ENCODE measurements at regions not wholly inside any gene's neighbourhood (a gene's known extent, or its start where the extent isn't known, plus 50 kb on each side); places are given as distances from the start of the nearest gene placed in this dataset.

- H3K4me1 Mint-ChIP-seq: peaks cover 4% of the 10 kb centered on the region
- no peak for ATAC-seq
- H3K9me3 Mint-ChIP-seq (ENCODE audit: low read depth): no peaks in the 10 kb centered on the region
- H3K27ac Mint-ChIP-seq: no peak overlapping the region
- DNase-seq: no peak
- intact Hi-C loops (cut with DNase I, micrococcal nuclease): no loop called here
- no peaks in the 10 kb centered on the region for H3K36me3 Mint-ChIP-seq (ENCODE audit: low read depth)
- CTCF ChIA-PET: interaction anchor here (1.3 to 3.3 kb wide), 3 partner anchors 9 to 15 kb away, joined by 3 to 12 read pairs (median 4); no protein-coding TSS in a partner anchor
- POLR2A ChIA-PET: no interaction called here
- H3K27me3 Mint-ChIP-seq: peaks cover 23% of the 10 kb centered on the region
- no peak overlapping the region for H3K4me3 Mint-ChIP-seq
These were observed 92.0 kb downstream of the NHLRC3 start for GRCh38 chr13:39130301-39130700.

DNA sequence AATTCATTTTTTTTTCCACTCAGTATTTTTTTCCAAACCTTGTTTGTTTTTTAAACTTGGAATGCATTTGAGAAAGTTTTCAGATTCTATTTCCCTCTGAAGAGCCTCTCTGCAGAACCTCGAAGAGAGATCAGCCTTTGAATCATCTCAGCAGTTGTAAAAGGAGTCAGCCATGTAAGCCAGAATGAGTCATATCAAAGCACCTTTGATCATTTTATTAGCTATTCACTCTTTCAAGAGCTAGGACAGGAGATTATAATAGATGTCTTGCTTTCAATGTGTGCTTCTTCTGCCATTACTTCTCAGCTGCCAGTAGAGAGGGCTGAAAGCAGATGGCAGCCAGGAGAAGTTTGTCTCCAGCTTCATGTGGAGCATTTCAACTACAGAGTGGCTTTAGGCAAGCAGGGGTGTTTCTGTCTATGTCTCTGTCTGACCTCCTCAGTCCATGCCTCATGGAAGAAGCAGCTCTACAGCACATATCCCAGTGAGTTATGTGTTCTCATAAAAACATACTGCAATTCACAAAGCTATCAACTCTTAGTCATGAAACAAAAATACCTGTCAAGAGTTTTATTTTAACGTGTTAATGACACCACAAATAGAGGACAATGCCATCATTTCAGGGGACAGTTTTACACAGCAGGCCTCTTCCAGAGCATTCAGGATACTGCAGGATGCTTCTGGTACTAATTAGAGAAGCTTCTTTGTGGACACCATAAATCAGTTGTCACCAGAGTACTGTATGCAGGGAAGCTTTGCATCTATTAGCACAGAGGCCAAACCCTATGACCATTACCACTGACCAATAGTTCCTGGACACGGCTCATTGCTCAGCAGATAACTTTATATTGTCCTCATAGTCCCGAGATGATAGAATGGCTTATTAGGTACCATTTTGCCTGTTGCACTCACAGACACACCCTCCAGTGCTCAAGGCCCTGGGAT is 94.3 kb downstream of the NHLRC3 start:
- CTCF ChIA-PET: interaction anchor here (0.9 to 3.3 kb wide), 2 partner anchors 12 to 521 kb away, joined by 3 to 12 read pairs; no protein-coding TSS in a partner anchor
- peaks cover 4% of the 10 kb centered on the region for H3K4me1 Mint-ChIP-seq
- peak; percentile 78 for ATAC-seq
- no peaks in the 10 kb centered on the region for H3K36me3 Mint-ChIP-seq (ENCODE audit: low read depth)
- POLR2A ChIA-PET: interaction anchor here (0.7 kb wide), 2 partner anchors 32 to 95 kb away, joined by 4 to 6 read pairs; no protein-coding TSS in a partner anchor
- H3K9me3 Mint-ChIP-seq (ENCODE audit: low read depth): no peaks in the 10 kb centered on the region
- H3K27ac Mint-ChIP-seq: no peak overlapping the region
- intact Hi-C loops (cut with DNase I, micrococcal nuclease): no loop called here
- H3K27me3 Mint-ChIP-seq: peaks cover 22% of the 10 kb centered on the region
- no peak for DNase-seq
- no peak overlapping the region for H3K4me3 Mint-ChIP-seq

DNA sequence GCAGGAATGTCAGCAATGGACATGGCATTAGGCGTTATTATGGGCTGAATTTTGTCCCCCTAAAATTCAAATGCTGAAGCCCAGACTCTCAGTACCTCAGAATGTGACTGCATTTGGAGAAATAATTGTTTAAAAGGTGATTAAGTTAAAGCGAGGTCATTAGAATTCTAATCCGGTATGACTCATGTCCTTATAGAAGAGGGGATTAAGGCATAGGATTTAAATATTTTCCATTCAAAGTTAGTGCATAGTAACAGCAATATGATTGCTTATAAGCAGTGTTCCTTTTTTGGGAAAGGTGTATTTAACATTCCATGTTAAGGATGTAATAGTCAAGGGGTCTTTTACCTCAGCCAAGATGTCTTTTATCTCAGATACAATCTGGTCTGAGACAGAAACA is 95.5 kb downstream of the NHLRC3 start:
- CTCF ChIA-PET: interaction anchor here (3.3 kb wide), 1 partner anchor 11 kb away, joined by 12 read pairs; no protein-coding TSS in a partner anchor
- Mint-ChIP-seq H3K4me3 (no peak overlapping the region), H3K27ac (no peak overlapping the region), H3K9me3 (ENCODE audit: low read depth) (no peaks in the 10 kb centered on the region), H3K36me3 (ENCODE audit: low read depth) (no peaks in the 10 kb centered on the region), H3K27me3 (peaks cover 24% of the 10 kb centered on the region), H3K4me1 (peaks cover 4% of the 10 kb centered on the region)
- ATAC-seq: no peak
- intact Hi-C loops (cut with DNase I, micrococcal nuclease): no loop called here
- POLR2A ChIA-PET: no interaction called here
- no peak for DNase-seq

DNA sequence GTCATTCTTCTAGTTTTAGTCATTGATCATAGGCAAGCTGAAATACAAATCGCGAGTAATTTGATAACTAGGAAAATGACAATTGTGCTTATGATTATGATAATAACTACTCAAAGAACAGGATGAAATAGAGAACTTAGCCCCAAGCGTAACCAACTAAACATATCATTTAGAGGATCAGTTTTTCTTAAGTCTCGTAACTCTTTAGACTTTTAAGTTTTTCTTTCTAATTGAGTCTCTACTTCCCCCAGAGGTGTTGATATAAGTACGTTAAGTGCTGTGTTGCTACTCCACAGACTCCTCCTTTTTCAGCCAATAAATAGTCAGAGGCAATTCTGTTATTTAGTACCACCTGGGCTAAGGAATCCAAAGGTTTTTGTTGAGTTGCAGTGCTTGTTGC is 96.3 kb downstream of the NHLRC3 start:
- ChIA-PET POLR2A (no interaction called here), CTCF (no interaction called here)
- Mint-ChIP-seq H3K9me3 (ENCODE audit: low read depth) (no peaks in the 10 kb centered on the region), H3K4me3 (no peak overlapping the region), H3K4me1 (peaks cover 4% of the 10 kb centered on the region), H3K36me3 (ENCODE audit: low read depth) (no peaks in the 10 kb centered on the region), H3K27me3 (peaks cover 21% of the 10 kb centered on the region), H3K27ac (no peak overlapping the region)
- DNase-seq: no peak
- peak; percentile 36 for ATAC-seq
- intact Hi-C loops (cut with DNase I, micrococcal nuclease): no loop called here

- intact Hi-C loops (cut with DNase I, micrococcal nuclease): loop anchor here in 1 of 2 experiments (10.0 kb wide), 1 partner anchor 530 kb away; no protein-coding TSS in a partner anchor
- CTCF ChIA-PET: interaction anchor here (0.7 to 2.1 kb wide), 9 partner anchors 10 to 475 kb away, joined by 3 to 12 read pairs (median 4); no protein-coding TSS in a partner anchor
- H3K4me3 Mint-ChIP-seq: no peak overlapping the region
- no peaks in the 10 kb centered on the region for H3K9me3 Mint-ChIP-seq (ENCODE audit: low read depth)
- DNase-seq: no peak
- no peaks in the 10 kb centered on the region for H3K36me3 Mint-ChIP-seq (ENCODE audit: low read depth)
- peaks cover 31% of the 10 kb centered on the region for H3K27me3 Mint-ChIP-seq
- POLR2A ChIA-PET: no interaction called here
- H3K4me1 Mint-ChIP-seq: peaks cover 26% of the 10 kb centered on the region
- no peak overlapping the region for H3K27ac Mint-ChIP-seq
- ATAC-seq: no peak
These were observed 106.1 kb downstream of the NHLRC3 start for GRCh38 chr13:39144391-39144790.

DNA sequence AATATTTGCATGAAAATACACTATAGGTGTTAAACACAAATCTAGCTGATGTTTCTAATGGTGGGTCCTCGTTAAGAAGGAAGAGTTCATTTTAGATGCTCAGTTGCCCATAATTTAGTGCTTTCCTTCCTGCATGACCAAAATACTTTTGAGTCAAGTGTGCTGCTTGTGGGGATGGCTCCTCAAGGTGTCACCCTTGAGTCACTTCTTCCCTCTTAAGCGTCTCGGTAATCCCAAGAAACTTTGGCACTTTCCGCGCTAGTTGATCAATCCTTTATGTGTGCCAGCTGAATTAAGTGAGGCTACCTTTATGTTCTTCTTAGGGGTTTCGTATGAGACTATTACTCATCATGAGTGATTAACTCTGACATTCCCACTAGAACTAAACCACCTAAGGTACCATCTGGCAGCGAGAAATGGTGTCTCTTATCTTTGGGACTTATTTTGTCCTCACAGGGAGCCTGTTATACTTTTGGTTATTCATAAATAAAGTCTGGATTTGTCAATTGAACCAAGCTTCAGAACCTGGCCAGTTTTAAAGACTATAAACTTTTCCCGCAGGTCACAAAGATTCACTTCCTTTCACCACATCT is 106.8 kb downstream of the NHLRC3 start:
- Mint-ChIP-seq H3K36me3 (ENCODE audit: low read depth) (no peaks in the 10 kb centered on the region), H3K4me3 (no peak overlapping the region), H3K9me3 (ENCODE audit: low read depth) (no peaks in the 10 kb centered on the region), H3K4me1 (peaks cover 26% of the 10 kb centered on the region), H3K27me3 (peaks cover 34% of the 10 kb centered on the region), H3K27ac (no peak overlapping the region)
- CTCF ChIA-PET: interaction anchor here (0.7 to 2.1 kb wide), 12 partner anchors 9 to 474 kb away, joined by 3 to 12 read pairs (median 4); no protein-coding TSS in a partner anchor
- DNase-seq (peak; percentile 59), ATAC-seq (peak; percentile 42)
- intact Hi-C loops (cut with DNase I, micrococcal nuclease): loop anchor here (1.0 to 10.0 kb wide), 5 partner anchors 93 to 530 kb away; no protein-coding TSS in a partner anchor
- POLR2A ChIA-PET: no interaction called here

- H3K9me3 Mint-ChIP-seq (ENCODE audit: low read depth): no peaks in the 10 kb centered on the region
- peak overlapping the region; percentile 16 for H3K4me3 Mint-ChIP-seq
- ATAC-seq: peak; percentile 87
- peaks cover 19% of the 10 kb centered on the region for H3K27me3 Mint-ChIP-seq
- no peaks in the 10 kb centered on the region for H3K36me3 Mint-ChIP-seq (ENCODE audit: low read depth)
- intact Hi-C loops (cut with DNase I, micrococcal nuclease): loop anchor here (1.0 to 10.0 kb wide), 4 partner anchors 49 to 526 kb away; no protein-coding TSS in a partner anchor
- POLR2A ChIA-PET: no interaction called here
- no peak overlapping the region for H3K27ac Mint-ChIP-seq
- CTCF ChIA-PET: no interaction called here
- H3K4me1 Mint-ChIP-seq: peaks cover 26% of the 10 kb centered on the region
- peak; percentile 29 for DNase-seq
These were observed 110.3 kb downstream of the NHLRC3 start for GRCh38 chr13:39148513-39148961.

- ATAC-seq (no peak), DNase-seq (no peak)
- intact Hi-C loops (cut with DNase I, micrococcal nuclease): loop anchor here in 1 of 2 experiments (5.0 to 10.0 kb wide), 2 partner anchors 98 to 525 kb away; no protein-coding TSS in a partner anchor
- peaks cover 22% of the 10 kb centered on the region for H3K4me1 Mint-ChIP-seq
- H3K27ac Mint-ChIP-seq: no peak overlapping the region
- H3K27me3 Mint-ChIP-seq: peaks cover 21% of the 10 kb centered on the region
- no peaks in the 10 kb centered on the region for H3K36me3 Mint-ChIP-seq (ENCODE audit: low read depth)
- no peak overlapping the region for H3K4me3 Mint-ChIP-seq
- H3K9me3 Mint-ChIP-seq (ENCODE audit: low read depth): no peaks in the 10 kb centered on the region
- POLR2A ChIA-PET: no interaction called here
- CTCF ChIA-PET: no interaction called here
These were observed 111.6 kb downstream of the NHLRC3 start for GRCh38 chr13:39149896-39150295.

- H3K9me3 Mint-ChIP-seq (ENCODE audit: low read depth): no peaks in the 10 kb centered on the region
- ATAC-seq: no peak
- no peaks in the 10 kb centered on the region for H3K36me3 Mint-ChIP-seq (ENCODE audit: low read depth)
- peaks cover 26% of the 10 kb centered on the region for H3K27me3 Mint-ChIP-seq
- DNase-seq: no peak
- H3K27ac Mint-ChIP-seq: no peak overlapping the region
- H3K4me3 Mint-ChIP-seq: no peak overlapping the region
- peaks cover under 1% of the 10 kb centered on the region for H3K4me1 Mint-ChIP-seq
- ChIA-PET CTCF (interaction anchor here (1.2 to 2.0 kb wide), 2 partner anchors 9 to 11 kb away, joined by 6 to 12 read pairs; no protein-coding TSS in a partner anchor), POLR2A (no interaction called here)
- intact Hi-C loops (cut with DNase I, micrococcal nuclease): no loop called here
These were observed 115.8 kb downstream of the NHLRC3 start for GRCh38 chr13:39154041-39154440.

GRCh38 chr13:39159393-39159792 is 121.1 kb downstream of the NHLRC3 start:
- ChIA-PET POLR2A (no interaction called here), CTCF (no interaction called here)
- ATAC-seq (peak; percentile 74), DNase-seq (peak; percentile 28)
- Mint-ChIP-seq H3K9me3 (ENCODE audit: low read depth) (no peaks in the 10 kb centered on the region), H3K27me3 (peaks cover 25% of the 10 kb centered on the region), H3K4me3 (no peak overlapping the region), H3K36me3 (ENCODE audit: low read depth) (no peaks in the 10 kb centered on the region), H3K27ac (no peak overlapping the region), H3K4me1 (peaks cover 11% of the 10 kb centered on the region)
- intact Hi-C loops (cut with DNase I, micrococcal nuclease): no loop called here

DNA sequence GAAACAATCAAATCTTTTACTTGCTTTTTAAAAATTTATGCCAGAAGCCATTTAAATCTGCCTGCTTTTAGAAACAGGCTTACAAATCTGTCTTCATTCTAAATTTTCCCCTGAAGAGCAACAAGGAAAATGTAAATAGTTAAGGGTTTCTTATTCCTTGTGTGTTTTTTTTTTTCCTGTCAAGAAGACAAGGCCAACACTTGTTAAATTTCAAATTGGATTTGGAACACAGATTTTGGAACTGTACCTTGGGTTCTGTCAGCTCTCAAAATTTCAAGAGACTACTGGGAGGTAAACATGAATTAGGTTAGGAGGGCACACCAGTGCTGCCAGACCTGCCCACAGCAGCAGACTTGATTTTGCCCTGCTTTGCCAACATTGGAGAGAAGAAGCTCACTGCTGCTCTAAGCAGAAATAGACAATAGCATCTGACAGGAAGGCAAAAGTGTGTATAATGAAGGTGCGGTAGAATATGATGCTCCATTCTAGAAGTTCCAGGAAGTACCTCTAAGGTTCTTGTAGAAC is 121.7 kb downstream of the NHLRC3 start:
- H3K4me1 Mint-ChIP-seq: peaks cover 11% of the 10 kb centered on the region
- no peak overlapping the region for H3K4me3 Mint-ChIP-seq
- H3K36me3 Mint-ChIP-seq (ENCODE audit: low read depth): no peaks in the 10 kb centered on the region
- intact Hi-C loops (cut with DNase I, micrococcal nuclease): no loop called here
- no peaks in the 10 kb centered on the region for H3K9me3 Mint-ChIP-seq (ENCODE audit: low read depth)
- no peak for ATAC-seq
- POLR2A ChIA-PET: no interaction called here
- CTCF ChIA-PET: no interaction called here
- no peak overlapping the region for H3K27ac Mint-ChIP-seq
- DNase-seq: no peak
- peaks cover 25% of the 10 kb centered on the region for H3K27me3 Mint-ChIP-seq

All from activated CD4-positive, alpha-beta T cell treated with anti-CD3 and anti-CD28 coated beads for 36 hours (primary cell).